Chondrocyte (in vitro differentiated cells): ENCODE measurements at regions not wholly inside any gene's neighbourhood (a gene's known extent, or its start where the extent isn't known, plus 50 kb on each side); places are given as distances from the start of the nearest gene placed in this dataset.
A peak's percentile ranks its signal among the peaks of the same experiment; 100 is the strongest.

ENCODE experiments used
- DNase-seq: peaks from one replicate; pipeline ENCODE4 v3.0.0; 2021; ENCODE audit warnings: mixed read lengths, low spot score
- H3K27ac Mint-ChIP-seq: one replicate; pipeline ENCODE4 v1.8.0; 2021; ENCODE audit warnings: mild to moderate bottlenecking, moderate library complexity, mixed read lengths; ENCODE audit not compliant: unreplicated experiment
- H3K27me3 Mint-ChIP-seq: 2 replicates; pipeline ENCODE4 v1.8.0; 2021; ENCODE audit warnings: low read depth, mixed read lengths
- H3K36me3 Mint-ChIP-seq: 2 replicates; pipeline ENCODE4 v1.8.0; 2021; ENCODE audit warnings: low read depth, mixed read lengths
- H3K4me1 Mint-ChIP-seq: 2 replicates; pipeline ENCODE4 v1.8.0; 2021; ENCODE audit warnings: low read depth, mild to moderate bottlenecking, mixed read lengths
- H3K4me3 Mint-ChIP-seq: one replicate; pipeline ENCODE4 v1.8.0; 2021; ENCODE audit warnings: mild to moderate bottlenecking, moderate library complexity, mixed read lengths; ENCODE audit not compliant: unreplicated experiment
- H3K9me3 Mint-ChIP-seq: 2 replicates; pipeline ENCODE4 v1.8.0; 2021; ENCODE audit warnings: low read depth, mixed read lengths
- TF ChIP-seq, protein P1 (sequence below): fragments of 200-600 bp; sonication (generic); IDR thresholded peaks from 2 replicates; pipeline ENCODE4 v1.5.0; 2021; ENCODE audit warnings: antibody characterized with exemption, mild to moderate bottlenecking, moderate library complexity

DNA sequence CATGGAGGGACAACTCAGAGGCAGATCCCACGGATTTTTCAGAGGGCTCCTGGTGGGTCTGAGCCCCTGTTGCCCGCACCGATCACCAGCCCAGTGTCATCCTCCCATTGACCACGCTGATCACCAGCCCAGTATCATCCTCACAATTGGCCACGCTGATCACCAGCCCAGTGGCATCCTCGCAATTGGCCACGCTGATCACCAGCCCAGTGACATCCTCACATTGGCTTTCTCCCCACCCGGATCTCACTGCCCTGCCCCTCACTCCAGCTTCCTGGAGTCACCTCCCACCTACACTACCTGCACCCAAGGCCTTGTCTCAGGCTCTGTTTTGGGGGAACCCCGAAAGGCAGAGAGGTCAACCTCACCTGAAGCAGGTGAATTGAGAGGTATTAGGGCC lies 358.2 kb upstream of the TNRC6C start:
- TF ChIP-seq, protein P1, sequence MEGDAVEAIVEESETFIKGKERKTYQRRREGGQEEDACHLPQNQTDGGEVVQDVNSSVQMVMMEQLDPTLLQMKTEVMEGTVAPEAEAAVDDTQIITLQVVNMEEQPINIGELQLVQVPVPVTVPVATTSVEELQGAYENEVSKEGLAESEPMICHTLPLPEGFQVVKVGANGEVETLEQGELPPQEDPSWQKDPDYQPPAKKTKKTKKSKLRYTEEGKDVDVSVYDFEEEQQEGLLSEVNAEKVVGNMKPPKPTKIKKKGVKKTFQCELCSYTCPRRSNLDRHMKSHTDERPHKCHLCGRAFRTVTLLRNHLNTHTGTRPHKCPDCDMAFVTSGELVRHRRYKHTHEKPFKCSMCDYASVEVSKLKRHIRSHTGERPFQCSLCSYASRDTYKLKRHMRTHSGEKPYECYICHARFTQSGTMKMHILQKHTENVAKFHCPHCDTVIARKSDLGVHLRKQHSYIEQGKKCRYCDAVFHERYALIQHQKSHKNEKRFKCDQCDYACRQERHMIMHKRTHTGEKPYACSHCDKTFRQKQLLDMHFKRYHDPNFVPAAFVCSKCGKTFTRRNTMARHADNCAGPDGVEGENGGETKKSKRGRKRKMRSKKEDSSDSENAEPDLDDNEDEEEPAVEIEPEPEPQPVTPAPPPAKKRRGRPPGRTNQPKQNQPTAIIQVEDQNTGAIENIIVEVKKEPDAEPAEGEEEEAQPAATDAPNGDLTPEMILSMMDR: no peak
- H3K27me3 Mint-ChIP-seq: peaks cover 5% of the 10 kb centered on the region
- no peaks in the 10 kb centered on the region for H3K36me3 Mint-ChIP-seq
- no peak overlapping the region for H3K4me3 Mint-ChIP-seq
- peaks cover 43% of the 10 kb centered on the region for H3K4me1 Mint-ChIP-seq
- no peaks in the 10 kb centered on the region for H3K9me3 Mint-ChIP-seq
- no peak for DNase-seq
- H3K27ac Mint-ChIP-seq: peak overlapping the region; percentile 98

GRCh38 chr17:77601054-77601979 lies 357.2 kb upstream of the TNRC6C start:
- Mint-ChIP-seq H3K27ac (peak overlapping the region; percentile 98), H3K36me3 (no peaks in the 10 kb centered on the region), H3K4me3 (peak overlapping the region; percentile 5), H3K4me1 (peaks cover 43% of the 10 kb centered on the region), H3K27me3 (no peaks in the 10 kb centered on the region), H3K9me3 (no peaks in the 10 kb centered on the region)
- TF ChIP-seq, protein P1: no peak
- DNase-seq: no peak

DNA sequence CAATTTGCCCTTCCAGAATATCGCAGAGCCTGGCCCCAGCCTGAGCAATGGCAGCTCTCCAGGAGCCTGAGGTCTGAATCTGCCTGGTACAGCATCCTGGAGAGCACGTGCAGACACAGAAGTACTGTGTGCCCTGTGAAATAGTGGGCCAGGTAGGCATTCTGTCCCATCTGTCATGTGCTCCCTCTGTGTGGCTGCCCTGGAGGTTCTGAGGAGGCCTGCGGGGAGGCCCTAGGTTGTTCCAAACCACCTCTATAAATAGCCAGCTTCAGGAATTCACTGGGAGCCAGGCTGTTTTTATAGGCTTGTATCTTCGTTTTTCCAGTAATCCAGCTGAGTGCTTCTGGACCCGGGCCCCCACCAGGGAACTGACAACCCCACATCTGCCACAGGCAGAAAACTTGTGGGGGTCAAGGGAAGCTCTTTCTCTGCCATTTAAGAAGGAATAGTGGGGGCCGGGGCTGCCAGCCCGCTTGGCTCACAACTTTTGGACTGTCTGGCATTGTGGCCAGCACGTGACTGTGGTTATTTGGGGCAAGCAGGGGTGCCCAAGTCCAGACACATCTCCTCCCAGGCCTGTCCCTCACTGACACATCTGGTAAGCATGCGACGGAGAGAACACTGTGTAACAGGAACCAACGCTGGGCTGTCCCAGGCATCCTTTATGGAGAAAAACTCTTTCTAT lies 356.3 kb upstream of the TNRC6C start:
- Mint-ChIP-seq H3K27ac (peak overlapping the region; percentile 98), H3K27me3 (no peaks in the 10 kb centered on the region), H3K36me3 (no peaks in the 10 kb centered on the region), H3K9me3 (no peaks in the 10 kb centered on the region), H3K4me1 (peaks cover 45% of the 10 kb centered on the region), H3K4me3 (peak overlapping the region; percentile 5)
- DNase-seq: no peak
- TF ChIP-seq, protein P1: peak; percentile 10

- H3K27ac Mint-ChIP-seq: peak overlapping the region; percentile 98
- H3K36me3 Mint-ChIP-seq: no peaks in the 10 kb centered on the region
- no peaks in the 10 kb centered on the region for H3K27me3 Mint-ChIP-seq
- no peaks in the 10 kb centered on the region for H3K9me3 Mint-ChIP-seq
- TF ChIP-seq, protein P1: no peak
- no peak for DNase-seq
- H3K4me3 Mint-ChIP-seq: no peak overlapping the region
- H3K4me1 Mint-ChIP-seq: peaks cover 45% of the 10 kb centered on the region
These were observed 355.4 kb upstream of the TNRC6C start for GRCh38 chr17:77602883-77603640.
